Jurkat, Clone E6-1 (cell line): ENCODE measurements at regions not wholly inside any gene's neighbourhood (a gene's known extent, or its start where the extent isn't known, plus 50 kb on each side); places are given as distances from the start of the nearest gene placed in this dataset.

Experiments used
- DNase-seq: peaks from one replicate; pipeline ENCODE4 v3.0.0-alpha.2; 2011; ENCODE audit warnings: low read depth, low spot score
- H3K4me3 ChIP-seq: 2 replicates; pipeline ENCODE4 v1.5.1; 2011; ENCODE audit warnings: mild to moderate bottlenecking, low read length, control low read depth, moderate library complexity

- no peak overlapping the region for H3K4me3 ChIP-seq
- no peak for DNase-seq
Observed at GRCh38 chr11:134536677-134537076, 124.6 kb upstream of the B3GAT1 start.

GRCh38 chr11:134536219-134536618 lies 124.2 kb upstream of the B3GAT1 start:
- no peak for DNase-seq
- H3K4me3 ChIP-seq: no peak overlapping the region

- no peak for DNase-seq
- H3K4me3 ChIP-seq: no peak overlapping the region
Observed at GRCh38 chr11:134535029-134536025, 123.3 kb upstream of the B3GAT1 start.

- DNase-seq: no peak
Observed at GRCh38 chr11:134533511-134533910, 121.5 kb upstream of the B3GAT1 start.

GRCh38 chr11:134532921-134533421 lies 120.9 kb upstream of the B3GAT1 start:
- DNase-seq: no peak
- no peak overlapping the region for H3K4me3 ChIP-seq

More at GRCh38 chr11:134533511-134533910, 121.5 kb upstream of the B3GAT1 start:
- no peak overlapping the region for H3K4me3 ChIP-seq

- no peak for DNase-seq
- H3K4me3 ChIP-seq: no peak overlapping the region
Observed at GRCh38 chr11:134532131-134532920, 120.3 kb upstream of the B3GAT1 start.

GRCh38 chr11:134531327-134532130 lies 119.5 kb upstream of the B3GAT1 start:
- H3K4me3 ChIP-seq: no peak overlapping the region
- no peak for DNase-seq

- no peak overlapping the region for H3K4me3 ChIP-seq
- no peak for DNase-seq
Observed at GRCh38 chr11:134530636-134531326, 118.7 kb upstream of the B3GAT1 start.

- no peak for DNase-seq
- H3K4me3 ChIP-seq: no peak overlapping the region
Observed at GRCh38 chr11:134529212-134530096, 117.4 kb upstream of the B3GAT1 start.

- DNase-seq: no peak
- no peak overlapping the region for H3K4me3 ChIP-seq
Observed at GRCh38 chr11:134528453-134528852, 116.4 kb upstream of the B3GAT1 start.

GRCh38 chr11:134527382-134528243 lies 115.6 kb upstream of the B3GAT1 start:
- DNase-seq: no peak

GRCh38 chr11:134524896-134525845 lies 113.1 kb upstream of the B3GAT1 start:
- H3K4me3 ChIP-seq: no peak overlapping the region
- DNase-seq: no peak

More at GRCh38 chr11:134527382-134528243, 115.6 kb upstream of the B3GAT1 start:
- no peak overlapping the region for H3K4me3 ChIP-seq

- no peak for DNase-seq
- no peak overlapping the region for H3K4me3 ChIP-seq
Observed at GRCh38 chr11:134524201-134524600, 112.2 kb upstream of the B3GAT1 start.

- no peak for DNase-seq
- no peak overlapping the region for H3K4me3 ChIP-seq
Observed at GRCh38 chr11:134522782-134523570, 110.9 kb upstream of the B3GAT1 start.
